ENCODE measurements at regions not wholly inside any gene's neighbourhood (a gene's known extent, or its start where the extent isn't known, plus 50 kb on each side); places are given as distances from the start of the nearest gene placed in this dataset.
A peak's percentile ranks its signal among the peaks of the same experiment; 100 is the strongest.

DNA sequence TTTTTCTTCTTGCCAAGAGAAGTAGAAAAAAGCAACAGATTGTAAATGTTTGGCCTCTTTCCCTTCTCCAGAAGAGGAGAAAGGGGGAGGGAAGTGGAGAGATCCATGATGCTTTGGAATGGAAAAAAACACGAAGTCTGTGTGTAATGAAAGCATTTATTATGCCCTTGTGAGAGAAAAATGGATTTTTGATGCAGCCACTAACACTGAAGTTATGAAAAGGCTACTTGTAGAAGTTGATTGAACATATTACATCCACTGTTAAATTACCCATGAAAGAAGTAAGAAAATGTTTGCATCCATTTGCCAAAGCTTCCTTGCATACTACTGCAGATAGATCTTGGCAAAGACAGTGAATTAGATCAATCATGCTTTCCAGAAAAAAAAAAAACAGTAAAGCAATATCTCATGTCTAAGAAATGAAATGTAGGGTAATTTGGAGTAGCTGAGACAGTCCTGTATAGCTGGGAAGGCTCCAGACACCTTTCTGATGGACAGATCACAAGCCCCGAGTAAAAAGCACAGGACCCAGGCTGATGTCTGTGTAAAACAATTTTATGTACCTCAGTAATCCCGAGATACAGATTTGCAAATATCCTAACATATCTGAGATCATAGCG, 295.5 kb downstream of the PLOD2 start:
- no peak for FAIRE-seq
- H3K36me3 ChIP-seq (ENCODE audit: control insufficient read depth, insufficient read depth, low read length), result no peaks in the 10 kb centered on the region

DNA sequence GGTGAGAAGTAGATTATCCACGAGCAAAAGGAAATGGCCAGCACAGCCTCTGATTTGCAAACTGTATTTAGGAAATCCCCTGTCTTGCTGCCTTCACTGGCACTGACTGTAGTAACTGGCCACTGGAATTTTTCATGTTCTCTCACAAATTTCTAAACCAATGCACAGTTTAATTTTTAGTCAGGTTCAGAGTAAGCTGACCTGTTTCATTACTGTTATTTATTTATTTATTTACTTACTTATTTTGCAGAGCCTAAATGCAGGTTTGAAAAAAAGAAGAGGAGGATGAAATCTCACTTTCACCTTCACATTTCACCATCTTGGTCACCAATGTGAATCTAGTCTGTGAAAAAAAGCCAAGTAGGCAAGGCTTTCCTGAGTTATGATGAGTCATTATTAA, 291.0 kb downstream of the PLOD2 start:
- H3K4me3 ChIP-seq (ENCODE audit: low read depth, low read length), result no peak overlapping the region
- TF ChIP-seq, protein P1, sequence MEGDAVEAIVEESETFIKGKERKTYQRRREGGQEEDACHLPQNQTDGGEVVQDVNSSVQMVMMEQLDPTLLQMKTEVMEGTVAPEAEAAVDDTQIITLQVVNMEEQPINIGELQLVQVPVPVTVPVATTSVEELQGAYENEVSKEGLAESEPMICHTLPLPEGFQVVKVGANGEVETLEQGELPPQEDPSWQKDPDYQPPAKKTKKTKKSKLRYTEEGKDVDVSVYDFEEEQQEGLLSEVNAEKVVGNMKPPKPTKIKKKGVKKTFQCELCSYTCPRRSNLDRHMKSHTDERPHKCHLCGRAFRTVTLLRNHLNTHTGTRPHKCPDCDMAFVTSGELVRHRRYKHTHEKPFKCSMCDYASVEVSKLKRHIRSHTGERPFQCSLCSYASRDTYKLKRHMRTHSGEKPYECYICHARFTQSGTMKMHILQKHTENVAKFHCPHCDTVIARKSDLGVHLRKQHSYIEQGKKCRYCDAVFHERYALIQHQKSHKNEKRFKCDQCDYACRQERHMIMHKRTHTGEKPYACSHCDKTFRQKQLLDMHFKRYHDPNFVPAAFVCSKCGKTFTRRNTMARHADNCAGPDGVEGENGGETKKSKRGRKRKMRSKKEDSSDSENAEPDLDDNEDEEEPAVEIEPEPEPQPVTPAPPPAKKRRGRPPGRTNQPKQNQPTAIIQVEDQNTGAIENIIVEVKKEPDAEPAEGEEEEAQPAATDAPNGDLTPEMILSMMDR (IDR thresholded peaks at IDR 0.05; ENCODE audit: insufficient read depth, low read length, severe bottlenecking), result no peak
- no peak for FAIRE-seq
- no peak for DNase-seq (ENCODE audit: low read depth)
- H3K27me3 ChIP-seq (ENCODE audit: control insufficient read depth, insufficient read depth, low read length), result no peaks in the 10 kb centered on the region
- H3K36me3 ChIP-seq (ENCODE audit: control insufficient read depth, insufficient read depth, low read length), result no peaks in the 10 kb centered on the region

More for the DNA sequence above, 295.5 kb downstream of the PLOD2 start:
- H3K4me3 ChIP-seq (ENCODE audit: low read depth, low read length), result no peak overlapping the region
- DNase-seq (ENCODE audit: low read depth), result no peak
- TF ChIP-seq, protein P1 (IDR thresholded peaks at IDR 0.05; ENCODE audit: insufficient read depth, low read length, severe bottlenecking), result no peak
- H3K27me3 ChIP-seq (ENCODE audit: control insufficient read depth, insufficient read depth, low read length), result no peaks in the 10 kb centered on the region

DNA sequence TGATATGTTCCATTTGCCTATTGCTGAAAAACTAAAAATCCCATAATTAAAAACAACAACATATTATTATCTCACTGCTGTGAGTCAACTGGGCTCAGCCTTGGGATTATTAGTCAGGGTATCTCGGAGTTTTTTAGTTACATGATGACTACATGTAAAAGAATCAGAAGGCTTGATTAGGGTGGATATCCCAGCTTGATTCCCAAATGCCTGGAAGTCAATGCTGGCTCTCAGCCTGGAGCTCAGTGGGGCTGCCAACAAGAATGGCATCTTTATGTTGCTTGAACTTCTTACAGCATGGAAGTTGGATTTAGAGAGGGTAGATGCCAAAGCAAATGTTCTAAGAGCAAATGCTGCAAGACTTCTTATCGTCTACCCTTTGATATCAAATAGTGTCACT, 278.5 kb downstream of the PLOD2 start:
- DNase-seq (ENCODE audit: low read depth) (peak; percentile 40), FAIRE-seq (no peak)
- TF ChIP-seq, protein P1 (IDR thresholded peaks at IDR 0.05; ENCODE audit: insufficient read depth, low read length, severe bottlenecking), result no peak
- Histone ChIP-seq H3K36me3 (ENCODE audit: control insufficient read depth, insufficient read depth, low read length) (no peaks in the 10 kb centered on the region), H3K4me3 (ENCODE audit: low read depth, low read length) (no peak overlapping the region), H3K27me3 (ENCODE audit: control insufficient read depth, insufficient read depth, low read length) (peaks cover 2% of the 10 kb centered on the region)

DNA sequence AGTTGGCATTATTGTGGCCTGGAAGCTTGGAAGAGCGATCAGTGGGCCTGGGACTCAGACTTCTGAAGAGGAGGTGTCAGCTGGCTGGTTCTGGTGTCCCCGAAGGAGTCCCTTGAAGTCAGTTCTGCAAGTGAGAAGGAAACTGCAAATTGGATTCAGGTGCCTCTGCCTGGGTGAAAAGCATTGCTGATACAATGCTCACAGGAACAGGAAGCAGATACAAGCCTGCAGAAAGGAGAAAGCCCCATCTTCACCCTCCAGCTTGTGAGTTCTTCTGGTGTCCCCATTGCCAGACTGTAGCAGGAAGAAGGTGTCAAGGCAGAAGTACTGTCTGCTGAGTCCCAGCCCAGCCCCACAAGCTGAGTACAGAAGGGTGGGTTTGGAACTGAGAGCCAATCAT, 271.3 kb downstream of the PLOD2 start:
- TF ChIP-seq, protein P1 (IDR thresholded peaks at IDR 0.05; ENCODE audit: insufficient read depth, low read length, severe bottlenecking), result no peak
- peaks cover 2% of the 10 kb centered on the region for H3K27me3 ChIP-seq (ENCODE audit: control insufficient read depth, insufficient read depth, low read length)
- FAIRE-seq (no peak), DNase-seq (ENCODE audit: low read depth) (no peak)
- no peak overlapping the region for H3K4me3 ChIP-seq (ENCODE audit: low read depth, low read length)
- no peaks in the 10 kb centered on the region for H3K36me3 ChIP-seq (ENCODE audit: control insufficient read depth, insufficient read depth, low read length)

DNA sequence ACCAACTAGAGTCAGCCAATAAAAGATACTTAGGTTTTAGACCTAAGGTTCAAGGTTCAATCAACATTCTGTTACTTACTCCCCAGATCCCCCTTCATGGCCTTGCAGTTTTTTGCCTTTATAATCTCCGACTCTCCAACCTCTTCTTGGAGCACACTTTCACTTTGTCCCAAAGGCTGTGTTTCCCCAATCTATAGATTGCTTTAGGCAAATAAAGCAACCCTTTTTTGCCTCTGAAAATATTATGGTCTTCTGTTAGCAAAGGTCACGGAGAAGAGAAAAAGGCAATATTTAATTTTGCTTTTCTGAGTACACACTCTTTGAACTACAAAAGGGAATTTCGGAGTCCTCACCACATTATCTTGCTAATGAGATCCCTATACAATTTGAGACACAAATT, 268.1 kb downstream of the PLOD2 start:
- TF ChIP-seq, protein P1 (IDR thresholded peaks at IDR 0.05; ENCODE audit: insufficient read depth, low read length, severe bottlenecking), result no peak
- H3K27me3 ChIP-seq (ENCODE audit: control insufficient read depth, insufficient read depth, low read length), result no peaks in the 10 kb centered on the region
- H3K4me3 ChIP-seq (ENCODE audit: low read depth, low read length), result no peak overlapping the region
- FAIRE-seq, result no peak
- no peak for DNase-seq (ENCODE audit: low read depth)
- no peaks in the 10 kb centered on the region for H3K36me3 ChIP-seq (ENCODE audit: control insufficient read depth, insufficient read depth, low read length)

DNA sequence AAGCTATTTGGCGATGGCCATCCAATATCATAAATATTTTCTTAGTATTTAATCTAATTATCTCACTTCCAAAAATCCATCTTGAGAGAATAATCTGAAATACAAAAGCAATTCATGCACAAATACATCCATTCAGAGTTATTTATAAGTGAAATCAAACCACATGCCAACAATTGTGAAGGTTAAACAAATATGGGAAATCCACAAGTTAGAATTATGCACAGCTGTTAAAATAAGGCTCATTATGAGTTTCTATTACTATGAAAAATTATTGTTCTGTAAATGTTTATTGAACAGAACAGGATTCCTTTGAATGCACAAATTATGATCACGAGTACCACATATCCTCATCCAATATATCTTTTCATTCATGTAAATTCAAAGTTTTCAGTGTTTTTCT, 267.7 kb downstream of the PLOD2 start:
- no peak overlapping the region for H3K4me3 ChIP-seq (ENCODE audit: low read depth, low read length)
- TF ChIP-seq, protein P1 (IDR thresholded peaks at IDR 0.05; ENCODE audit: insufficient read depth, low read length, severe bottlenecking), result no peak
- no peaks in the 10 kb centered on the region for H3K36me3 ChIP-seq (ENCODE audit: control insufficient read depth, insufficient read depth, low read length)
- DNase-seq (ENCODE audit: low read depth), result no peak
- H3K27me3 ChIP-seq (ENCODE audit: control insufficient read depth, insufficient read depth, low read length), result no peaks in the 10 kb centered on the region
- FAIRE-seq, result no peak
